ENCODE measurements at regions not wholly inside any gene's neighbourhood (a gene's known extent, or its start where the extent isn't known, plus 50 kb on each side); places are given as distances from the start of the nearest gene placed in this dataset.
A peak's percentile ranks its signal among the peaks of the same experiment; 100 is the strongest.

DNA sequence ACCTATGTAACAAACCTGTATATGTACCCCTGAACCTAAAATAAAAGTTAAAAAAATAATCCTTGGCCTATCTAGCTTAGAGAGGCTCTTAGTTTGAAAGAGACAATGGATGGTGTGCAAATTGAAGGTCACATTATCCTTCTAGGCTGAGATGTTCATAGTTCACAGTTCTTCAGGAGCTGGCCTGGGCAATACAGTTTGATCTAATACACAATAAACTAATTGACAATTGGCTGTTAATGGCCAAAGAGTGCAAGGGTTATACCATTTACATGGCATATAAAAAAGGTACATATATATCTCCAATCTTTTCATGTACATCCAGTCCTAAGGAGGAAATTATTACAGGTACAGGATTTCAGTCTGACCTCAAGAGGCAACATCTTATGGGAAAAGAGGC lies 117.4 kb upstream of the NEDD9 start:
- Histone ChIP-seq H3K4me2 (replicated peaks; ENCODE audit: extremely low read depth, low read length, poor library complexity, severe bottlenecking) (no peak overlapping the region), H3K36me3 (replicated peaks in 1 of 2; ENCODE audit: control insufficient read depth in 1 of 2, insufficient read depth in 2 of 2, low read length in 2 of 2) (peaks cover 4 to 15% of the 10 kb centered on the region in 2 donors), H3K9ac (ENCODE audit: insufficient read depth, low read length, poor library complexity, severe bottlenecking) (peak overlapping the region; percentile 9), H3K79me2 (ENCODE audit: insufficient read depth, low read length) (peaks cover 71% of the 10 kb centered on the region), H4K20me1 (ENCODE audit: insufficient read depth, low read length) (no peaks in the 10 kb centered on the region), H3K9me3 (replicated peaks in 1 of 2; ENCODE audit: control insufficient read depth in 1 of 2, insufficient read depth in 1 of 2, low read length in 2 of 2) (no peaks in the 10 kb centered on the region), H3K27me3 (ENCODE audit: control insufficient read depth in 2 of 2, insufficient read depth in 2 of 2, low read length in 2 of 2) (no peaks in the 10 kb centered on the region), H3K4me1 (ENCODE audit: control insufficient read depth in 1 of 2, insufficient read depth in 2 of 2, low read length in 2 of 2) (peaks cover 49 to 65% of the 10 kb centered on the region in 2 donors), H3K4me3 (replicated peaks in 1 of 3; ENCODE audit: low read depth in 2 of 3, low read length in 3 of 3) (no peak overlapping the region), H3K27ac (ENCODE audit: low read depth in 1 of 2, low read length in 2 of 2) (peak overlapping the region; percentile 97 to 98), H2AFZ (ENCODE audit: insufficient read depth, low read depth, low read length, poor library complexity, severe bottlenecking) (no peak overlapping the region)
- DNase-seq: no peak
- H3K4me3 Mint-ChIP-seq: no peak overlapping the region
- H3K9me3 Mint-ChIP-seq: peaks cover 0 to 2% (median 0%) of the 10 kb centered on the region in 7 donors
- peaks cover 88% of the 10 kb centered on the region for H3K4me1 Mint-ChIP-seq
- peaks cover 0 to 1% (median 1%) of the 10 kb centered on the region in 3 donors for H3K27me3 Mint-ChIP-seq (ENCODE audit: low read depth in 3 of 3)
- H3K36me3 Mint-ChIP-seq: peaks cover 70 to 82% of the 10 kb centered on the region in 2 donors
- intact Hi-C loops (cut with micrococcal nuclease): loop anchor here in 1 of 2 donors (1.0 to 5.0 kb wide), 2 partner anchors 27 to 62 kb away; no protein-coding TSS in a partner anchor
- TF ChIP-seq, protein P1, sequence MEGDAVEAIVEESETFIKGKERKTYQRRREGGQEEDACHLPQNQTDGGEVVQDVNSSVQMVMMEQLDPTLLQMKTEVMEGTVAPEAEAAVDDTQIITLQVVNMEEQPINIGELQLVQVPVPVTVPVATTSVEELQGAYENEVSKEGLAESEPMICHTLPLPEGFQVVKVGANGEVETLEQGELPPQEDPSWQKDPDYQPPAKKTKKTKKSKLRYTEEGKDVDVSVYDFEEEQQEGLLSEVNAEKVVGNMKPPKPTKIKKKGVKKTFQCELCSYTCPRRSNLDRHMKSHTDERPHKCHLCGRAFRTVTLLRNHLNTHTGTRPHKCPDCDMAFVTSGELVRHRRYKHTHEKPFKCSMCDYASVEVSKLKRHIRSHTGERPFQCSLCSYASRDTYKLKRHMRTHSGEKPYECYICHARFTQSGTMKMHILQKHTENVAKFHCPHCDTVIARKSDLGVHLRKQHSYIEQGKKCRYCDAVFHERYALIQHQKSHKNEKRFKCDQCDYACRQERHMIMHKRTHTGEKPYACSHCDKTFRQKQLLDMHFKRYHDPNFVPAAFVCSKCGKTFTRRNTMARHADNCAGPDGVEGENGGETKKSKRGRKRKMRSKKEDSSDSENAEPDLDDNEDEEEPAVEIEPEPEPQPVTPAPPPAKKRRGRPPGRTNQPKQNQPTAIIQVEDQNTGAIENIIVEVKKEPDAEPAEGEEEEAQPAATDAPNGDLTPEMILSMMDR (IDR thresholded peaks at IDR 0.05): no peak
- H3K27ac Mint-ChIP-seq: peak overlapping the region; percentile 96 to 100 (median 100)

DNA sequence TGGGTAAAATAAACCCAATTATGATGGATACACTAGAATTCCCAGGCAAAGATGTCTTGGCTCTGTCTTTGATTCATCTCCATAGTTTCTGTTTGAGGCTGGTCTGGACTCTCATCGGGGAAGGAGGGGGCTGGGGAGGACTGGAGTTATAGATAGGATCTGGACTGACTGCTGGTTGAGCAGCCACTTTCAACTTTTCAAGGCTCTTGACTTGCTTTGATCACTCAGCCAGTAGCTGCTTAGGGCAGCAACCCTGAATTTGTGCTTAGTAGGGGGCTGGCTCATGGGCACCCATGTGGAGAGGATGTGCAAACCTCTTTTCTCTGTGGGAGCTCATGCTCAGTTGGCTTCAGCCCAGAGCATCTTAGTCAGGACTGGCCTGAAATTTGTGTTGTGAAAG lies 114.0 kb upstream of the NEDD9 start:
- H3K9ac ChIP-seq (ENCODE audit: insufficient read depth, low read length, poor library complexity, severe bottlenecking): no peak overlapping the region
- peaks cover 0 to 1% (median 0%) of the 10 kb centered on the region in 3 donors for H3K27me3 Mint-ChIP-seq (ENCODE audit: low read depth in 3 of 3)

More for the DNA sequence above, 114.0 kb upstream of the NEDD9 start:
- intact Hi-C loops (cut with micrococcal nuclease): no loop called here
- Mint-ChIP-seq H3K9me3 (peaks cover 0 to 2% (median 0%) of the 10 kb centered on the region in 7 donors), H3K4me1 (peaks cover 74% of the 10 kb centered on the region), H3K36me3 (peaks cover 51 to 69% of the 10 kb centered on the region in 2 donors), H3K27ac (peak overlapping the region in 3 of 7 donors; percentile 32 to 83 (median 68)), H3K4me3 (no peak overlapping the region)
- Histone ChIP-seq H3K4me1 (ENCODE audit: control insufficient read depth in 1 of 2, insufficient read depth in 2 of 2, low read length in 2 of 2) (peaks cover 31 to 47% of the 10 kb centered on the region in 2 donors), H3K4me2 (replicated peaks; ENCODE audit: extremely low read depth, low read length, poor library complexity, severe bottlenecking) (no peak overlapping the region), H3K36me3 (replicated peaks in 1 of 2; ENCODE audit: control insufficient read depth in 1 of 2, insufficient read depth in 2 of 2, low read length in 2 of 2) (peaks cover 7 to 8% of the 10 kb centered on the region in 2 donors), H3K4me3 (replicated peaks in 1 of 3; ENCODE audit: low read depth in 2 of 3, low read length in 3 of 3) (no peak overlapping the region), H2AFZ (ENCODE audit: insufficient read depth, low read depth, low read length, poor library complexity, severe bottlenecking) (no peak overlapping the region), H3K27ac (ENCODE audit: low read depth in 1 of 2, low read length in 2 of 2) (no peak overlapping the region), H3K9me3 (replicated peaks in 1 of 2; ENCODE audit: control insufficient read depth in 1 of 2, insufficient read depth in 1 of 2, low read length in 2 of 2) (no peaks in the 10 kb centered on the region), H3K27me3 (ENCODE audit: control insufficient read depth in 2 of 2, insufficient read depth in 2 of 2, low read length in 2 of 2) (no peaks in the 10 kb centered on the region), H3K79me2 (ENCODE audit: insufficient read depth, low read length) (peaks cover 56% of the 10 kb centered on the region), H4K20me1 (ENCODE audit: insufficient read depth, low read length) (no peaks in the 10 kb centered on the region)
- no CpG with 5 or more reads among the region's 1 CpG for WGBS (ENCODE audit: insufficient coverage)
- TF ChIP-seq, protein P1 (IDR thresholded peaks at IDR 0.05): no peak
- DNase-seq: no peak
